ENCODE measurements at regions not wholly inside any gene's neighbourhood (a gene's known extent, or its start where the extent isn't known, plus 50 kb on each side); places are given as distances from the start of the nearest gene placed in this dataset.

GRCh38 chr5:165757791-165758190, 2252.4 kb downstream of the MAT2B start:
- Histone ChIP-seq H3K27me3 (no peaks in the 10 kb centered on the region), H3K4me1 (no peaks in the 10 kb centered on the region), H3K4me3 (no peak overlapping the region), H3K9me3 (no peaks in the 10 kb centered on the region), H3K36me3 (no peaks in the 10 kb centered on the region), H3K27ac (no peak overlapping the region)
- DNase-seq (ENCODE audit: low spot score) = no peak
- TF ChIP-seq CTCF (IDR thresholded peaks at IDR 0.05) = no peak

GRCh38 chr5:165775111-165775510, 2269.7 kb downstream of the MAT2B start:
- no peak for TF ChIP-seq CTCF (IDR thresholded peaks at IDR 0.05)
- Histone ChIP-seq H3K4me1 (no peaks in the 10 kb centered on the region), H3K4me3 (no peak overlapping the region), H3K27me3 (no peaks in the 10 kb centered on the region), H3K27ac (no peak overlapping the region), H3K9me3 (no peaks in the 10 kb centered on the region), H3K36me3 (no peaks in the 10 kb centered on the region)
- no peak for DNase-seq (ENCODE audit: low spot score)

- Histone ChIP-seq H3K36me3 (no peaks in the 10 kb centered on the region), H3K27me3 (no peaks in the 10 kb centered on the region), H3K9me3 (no peaks in the 10 kb centered on the region), H3K4me3 (no peak overlapping the region), H3K27ac (no peak overlapping the region), H3K4me1 (no peaks in the 10 kb centered on the region)
- TF ChIP-seq CTCF (IDR thresholded peaks at IDR 0.05) = no peak
- no peak for DNase-seq (ENCODE audit: low spot score)
These were observed 2274.1 kb downstream of the MAT2B start for GRCh38 chr5:165779505-165779904.

GRCh38 chr5:165780901-165781300, 2275.5 kb downstream of the MAT2B start:
- Histone ChIP-seq H3K4me3 (no peak overlapping the region), H3K27me3 (no peaks in the 10 kb centered on the region), H3K9me3 (no peaks in the 10 kb centered on the region), H3K4me1 (no peaks in the 10 kb centered on the region), H3K27ac (no peak overlapping the region), H3K36me3 (no peaks in the 10 kb centered on the region)
- DNase-seq (ENCODE audit: low spot score) = no peak
- no peak for TF ChIP-seq CTCF (IDR thresholded peaks at IDR 0.05)

- no peak for DNase-seq (ENCODE audit: low spot score)
- Histone ChIP-seq H3K9me3 (no peaks in the 10 kb centered on the region), H3K36me3 (no peaks in the 10 kb centered on the region), H3K4me1 (no peaks in the 10 kb centered on the region), H3K27me3 (no peaks in the 10 kb centered on the region), H3K4me3 (no peak overlapping the region), H3K27ac (no peak overlapping the region)
- TF ChIP-seq CTCF (IDR thresholded peaks at IDR 0.05) = no peak
These were observed 2276.3 kb downstream of the MAT2B start for GRCh38 chr5:165781738-165782137.

- no peak overlapping the region for H3K4me3 ChIP-seq
- DNase-seq (ENCODE audit: low spot score) = no peak
- H3K36me3 ChIP-seq = no peaks in the 10 kb centered on the region
These were observed 2277.6 kb downstream of the MAT2B start for GRCh38 chr5:165783024-165783423.

More at GRCh38 chr5:165783024-165783423, 2277.6 kb downstream of the MAT2B start:
- H3K4me1 ChIP-seq = no peaks in the 10 kb centered on the region
- H3K9me3 ChIP-seq = peaks cover 0 to 7% of the 10 kb centered on the region in 2 donors
- TF ChIP-seq CTCF (IDR thresholded peaks at IDR 0.05) = no peak
- no peaks in the 10 kb centered on the region for H3K27me3 ChIP-seq
- H3K27ac ChIP-seq = no peak overlapping the region
